ENCODE measurements at regions not wholly inside any gene's neighbourhood (a gene's known extent, or its start where the extent isn't known, plus 50 kb on each side); places are given as distances from the start of the nearest gene placed in this dataset.

- Histone ChIP-seq H3K14ac (ENCODE audit: low read length) (no peak overlapping the region), H4K8ac (ENCODE audit: low read depth, low read length) (no peak overlapping the region)
- WGBS, 2 donors (ENCODE audit: extremely low coverage in 2 of 2, insufficient read length in 2 of 2, insufficient replicate concordance in 1 of 2): no CpG with 5 or more reads among the region's 5 CpGs
Observed at GRCh38 chr6:12543953-12544352, 172.6 kb upstream of the PHACTR1 start.

DNA sequence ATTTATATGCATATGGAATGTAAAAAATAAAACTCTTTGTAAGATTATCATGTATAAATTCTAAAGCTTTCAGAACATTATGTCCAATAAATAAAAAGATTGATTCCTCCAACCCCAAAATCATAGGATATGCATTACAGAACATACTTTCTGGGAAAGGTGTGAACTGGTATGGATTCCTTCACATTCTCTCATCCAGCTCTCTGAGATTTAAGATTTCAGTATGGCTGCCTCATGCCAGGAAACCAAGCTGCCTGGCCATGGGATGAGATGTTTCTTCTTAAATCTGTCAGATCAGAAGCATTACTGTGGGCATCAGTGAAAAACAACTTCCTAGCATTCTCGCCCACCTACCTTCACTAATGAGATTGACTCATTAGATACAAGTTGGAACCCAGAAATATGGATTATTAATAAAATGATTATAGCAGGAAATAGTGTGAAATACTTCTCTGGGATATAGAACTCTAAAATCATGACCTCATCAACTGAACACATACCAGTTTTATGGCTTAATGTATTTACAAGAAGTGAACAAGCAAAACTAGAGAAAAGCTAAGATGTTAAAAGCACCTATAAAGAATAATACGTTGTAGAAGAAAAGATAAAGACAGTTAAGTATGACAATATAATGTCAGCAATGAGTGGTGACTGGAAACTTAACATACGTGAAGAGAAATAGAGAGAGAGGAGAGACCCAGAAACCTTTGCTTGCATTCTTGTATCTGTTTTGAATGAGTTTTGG lies 171.6 kb upstream of the PHACTR1 start:
- H3K36me3 ChIP-seq (replicated peaks in 1 of 2; ENCODE audit: control insufficient read depth in 2 of 2, insufficient read depth in 2 of 2, low read length in 2 of 2): no peaks in the 10 kb centered on the region
- DNase-seq (ENCODE audit: low spot score): no peak
- H3K27me3 ChIP-seq (ENCODE audit: control insufficient read depth in 3 of 3, insufficient read depth in 3 of 3, low read depth in 1 of 3, low read length in 3 of 3): no peaks in the 10 kb centered on the region
- H3K9me3 ChIP-seq (replicated peaks in 1 of 2; ENCODE audit: control insufficient read depth in 2 of 2, insufficient read depth in 1 of 2, low read depth in 1 of 2, low read length in 2 of 2): peaks cover 0 to 3% of the 10 kb centered on the region in 2 donors
- no peak overlapping the region for H2AFZ ChIP-seq (ENCODE audit: low read length)
- no peak overlapping the region for H2BK5ac ChIP-seq (ENCODE audit: low read length)
- no peak overlapping the region for H2BK15ac ChIP-seq (ENCODE audit: low read length)
- H4K91ac ChIP-seq (ENCODE audit: low read depth, low read length, poor library complexity): no peak overlapping the region
- no peaks in the 10 kb centered on the region for H3K4me1 ChIP-seq (ENCODE audit: control insufficient read depth in 2 of 2, insufficient read depth in 1 of 2, low read depth in 1 of 2, low read length in 2 of 2)
- no peak overlapping the region for H3K23ac ChIP-seq (ENCODE audit: low read depth, low read length, poor library complexity)
- H3K4me2 ChIP-seq (ENCODE audit: insufficient read depth, low read length, poor library complexity, severe bottlenecking): no peak overlapping the region
- no peak overlapping the region for H3K14ac ChIP-seq (ENCODE audit: low read length)
- no peak overlapping the region for H2AK5ac ChIP-seq (ENCODE audit: low read depth, low read length)
- no peak overlapping the region for H4K8ac ChIP-seq (ENCODE audit: low read depth, low read length)
- no peak overlapping the region for H3K27ac ChIP-seq (replicated peaks; ENCODE audit: low read length)
- no CpG with 5 or more reads among the region's 3 CpGs for WGBS, 2 donors (ENCODE audit: extremely low coverage in 2 of 2, insufficient read length in 2 of 2, insufficient replicate concordance in 1 of 2)
- H2BK120ac ChIP-seq (ENCODE audit: low read depth, low read length): no peak overlapping the region
- H3K4me3 ChIP-seq (ENCODE audit: low read length in 2 of 2): no peak overlapping the region
- no peak overlapping the region for H3K4ac ChIP-seq (ENCODE audit: low read length)
- no peak overlapping the region for H2BK12ac ChIP-seq (ENCODE audit: low read length)
- no peaks in the 10 kb centered on the region for H3K79me1 ChIP-seq (ENCODE audit: low read depth, low read length)
- no peak overlapping the region for H3K9ac ChIP-seq (ENCODE audit: low read depth, low read length, poor library complexity)
- no peak overlapping the region for H3K18ac ChIP-seq (ENCODE audit: low read length)

More at GRCh38 chr6:12543953-12544352, 172.6 kb upstream of the PHACTR1 start:
- no peak overlapping the region for H2AFZ ChIP-seq (ENCODE audit: low read length)
- no peaks in the 10 kb centered on the region for H3K27me3 ChIP-seq (ENCODE audit: control insufficient read depth in 3 of 3, insufficient read depth in 3 of 3, low read depth in 1 of 3, low read length in 3 of 3)
- no peaks in the 10 kb centered on the region for H3K36me3 ChIP-seq (replicated peaks in 1 of 2; ENCODE audit: control insufficient read depth in 2 of 2, insufficient read depth in 2 of 2, low read length in 2 of 2)
- H3K79me1 ChIP-seq (ENCODE audit: low read depth, low read length): no peaks in the 10 kb centered on the region
- no peak overlapping the region for H3K18ac ChIP-seq (ENCODE audit: low read length)
- no peaks in the 10 kb centered on the region for H3K4me1 ChIP-seq (ENCODE audit: control insufficient read depth in 2 of 2, insufficient read depth in 1 of 2, low read depth in 1 of 2, low read length in 2 of 2)
- DNase-seq (ENCODE audit: low spot score): no peak
- H3K23ac ChIP-seq (ENCODE audit: low read depth, low read length, poor library complexity): no peak overlapping the region
- no peak overlapping the region for H3K4ac ChIP-seq (ENCODE audit: low read length)
- no peak overlapping the region for H3K4me2 ChIP-seq (ENCODE audit: insufficient read depth, low read length, poor library complexity, severe bottlenecking)
- no peak overlapping the region for H2AK5ac ChIP-seq (ENCODE audit: low read depth, low read length)
- no peak overlapping the region for H3K4me3 ChIP-seq (ENCODE audit: low read length in 2 of 2)
- no peak overlapping the region for H4K91ac ChIP-seq (ENCODE audit: low read depth, low read length, poor library complexity)
- H3K9ac ChIP-seq (ENCODE audit: low read depth, low read length, poor library complexity): no peak overlapping the region
- H2BK5ac ChIP-seq (ENCODE audit: low read length): no peak overlapping the region
- no peak overlapping the region for H2BK120ac ChIP-seq (ENCODE audit: low read depth, low read length)
- no peak overlapping the region for H2BK12ac ChIP-seq (ENCODE audit: low read length)
- H3K9me3 ChIP-seq (replicated peaks in 1 of 2; ENCODE audit: control insufficient read depth in 2 of 2, insufficient read depth in 1 of 2, low read depth in 1 of 2, low read length in 2 of 2): peaks cover 0 to 3% of the 10 kb centered on the region in 2 donors
- H2BK15ac ChIP-seq (ENCODE audit: low read length): no peak overlapping the region
- no peak overlapping the region for H3K27ac ChIP-seq (replicated peaks; ENCODE audit: low read length)

- H3K4me3 ChIP-seq (ENCODE audit: low read length in 2 of 2): no peak overlapping the region
- no peak overlapping the region for H3K18ac ChIP-seq (ENCODE audit: low read length)
- WGBS, 2 donors (ENCODE audit: extremely low coverage in 2 of 2, insufficient read length in 2 of 2, insufficient replicate concordance in 1 of 2): no CpG with 5 or more reads among the region's 2 CpGs
- H3K27me3 ChIP-seq (ENCODE audit: control insufficient read depth in 3 of 3, insufficient read depth in 3 of 3, low read depth in 1 of 3, low read length in 3 of 3): no peaks in the 10 kb centered on the region
- no peak overlapping the region for H3K4me2 ChIP-seq (ENCODE audit: insufficient read depth, low read length, poor library complexity, severe bottlenecking)
- H3K79me1 ChIP-seq (ENCODE audit: low read depth, low read length): no peaks in the 10 kb centered on the region
- no peaks in the 10 kb centered on the region for H3K4me1 ChIP-seq (ENCODE audit: control insufficient read depth in 2 of 2, insufficient read depth in 1 of 2, low read depth in 1 of 2, low read length in 2 of 2)
- no peaks in the 10 kb centered on the region for H3K36me3 ChIP-seq (replicated peaks in 1 of 2; ENCODE audit: control insufficient read depth in 2 of 2, insufficient read depth in 2 of 2, low read length in 2 of 2)
- no peak overlapping the region for H4K8ac ChIP-seq (ENCODE audit: low read depth, low read length)
- H2AK5ac ChIP-seq (ENCODE audit: low read depth, low read length): no peak overlapping the region
- H3K14ac ChIP-seq (ENCODE audit: low read length): no peak overlapping the region
- H2BK120ac ChIP-seq (ENCODE audit: low read depth, low read length): no peak overlapping the region
- H2BK12ac ChIP-seq (ENCODE audit: low read length): no peak overlapping the region
- H2BK5ac ChIP-seq (ENCODE audit: low read length): no peak overlapping the region
- no peak for DNase-seq (ENCODE audit: low spot score)
- no peak overlapping the region for H2BK15ac ChIP-seq (ENCODE audit: low read length)
- no peak overlapping the region for H3K27ac ChIP-seq (replicated peaks; ENCODE audit: low read length)
- H3K4ac ChIP-seq (ENCODE audit: low read length): no peak overlapping the region
- H3K9ac ChIP-seq (ENCODE audit: low read depth, low read length, poor library complexity): no peak overlapping the region
- no peak overlapping the region for H3K23ac ChIP-seq (ENCODE audit: low read depth, low read length, poor library complexity)
- H2AFZ ChIP-seq (ENCODE audit: low read length): no peak overlapping the region
- no peak overlapping the region for H4K91ac ChIP-seq (ENCODE audit: low read depth, low read length, poor library complexity)
- peaks cover 0 to 3% of the 10 kb centered on the region in 2 donors for H3K9me3 ChIP-seq (replicated peaks in 1 of 2; ENCODE audit: control insufficient read depth in 2 of 2, insufficient read depth in 1 of 2, low read depth in 1 of 2, low read length in 2 of 2)
Observed at GRCh38 chr6:12545619-12546409, 170.8 kb upstream of the PHACTR1 start.

DNA sequence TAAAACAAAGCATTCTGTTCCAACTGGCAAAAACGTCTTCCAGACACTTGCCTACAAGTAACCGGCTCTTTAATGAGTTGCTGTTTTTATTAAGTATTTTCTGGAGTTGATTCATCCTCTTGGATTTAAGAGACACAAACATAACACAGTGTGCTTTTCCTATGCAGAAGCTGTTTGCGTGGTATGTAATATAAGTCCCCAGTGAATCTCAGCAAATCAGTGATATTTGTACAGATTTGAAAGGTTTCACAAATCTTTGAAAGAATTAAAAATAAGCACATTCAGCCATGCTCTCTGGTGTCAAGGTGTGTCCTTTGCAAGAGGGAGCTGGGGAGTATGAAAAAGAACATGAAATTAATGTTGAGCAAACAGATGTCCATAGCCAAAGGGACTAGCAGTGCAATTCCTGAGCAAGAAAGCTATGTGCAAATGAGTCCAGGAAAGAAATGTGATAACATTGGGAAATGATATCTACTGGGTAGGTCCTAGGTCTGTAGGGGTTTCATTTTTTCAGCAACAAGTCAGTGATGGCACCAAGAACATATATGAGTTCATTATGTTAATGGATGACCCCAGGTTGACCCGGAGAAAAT lies 170.1 kb upstream of the PHACTR1 start:
- Histone ChIP-seq H3K18ac (ENCODE audit: low read length) (no peak overlapping the region), H3K9me3 (replicated peaks in 1 of 2; ENCODE audit: control insufficient read depth in 2 of 2, insufficient read depth in 1 of 2, low read depth in 1 of 2, low read length in 2 of 2) (peaks cover 0 to 3% of the 10 kb centered on the region in 2 donors), H4K91ac (ENCODE audit: low read depth, low read length, poor library complexity) (no peak overlapping the region), H3K79me1 (ENCODE audit: low read depth, low read length) (no peaks in the 10 kb centered on the region), H3K4me1 (ENCODE audit: control insufficient read depth in 2 of 2, insufficient read depth in 1 of 2, low read depth in 1 of 2, low read length in 2 of 2) (no peaks in the 10 kb centered on the region), H4K8ac (ENCODE audit: low read depth, low read length) (no peak overlapping the region), H3K14ac (ENCODE audit: low read length) (no peak overlapping the region), H2AK5ac (ENCODE audit: low read depth, low read length) (no peak overlapping the region), H3K27me3 (ENCODE audit: control insufficient read depth in 3 of 3, insufficient read depth in 3 of 3, low read depth in 1 of 3, low read length in 3 of 3) (no peaks in the 10 kb centered on the region), H3K4me2 (ENCODE audit: insufficient read depth, low read length, poor library complexity, severe bottlenecking) (no peak overlapping the region), H3K4me3 (ENCODE audit: low read length in 2 of 2) (no peak overlapping the region), H2AFZ (ENCODE audit: low read length) (no peak overlapping the region), H2BK15ac (ENCODE audit: low read length) (no peak overlapping the region), H3K36me3 (replicated peaks in 1 of 2; ENCODE audit: control insufficient read depth in 2 of 2, insufficient read depth in 2 of 2, low read length in 2 of 2) (no peaks in the 10 kb centered on the region), H2BK12ac (ENCODE audit: low read length) (no peak overlapping the region), H3K23ac (ENCODE audit: low read depth, low read length, poor library complexity) (no peak overlapping the region), H3K27ac (replicated peaks; ENCODE audit: low read length) (no peak overlapping the region), H2BK5ac (ENCODE audit: low read length) (no peak overlapping the region), H3K4ac (ENCODE audit: low read length) (no peak overlapping the region), H2BK120ac (ENCODE audit: low read depth, low read length) (no peak overlapping the region), H3K9ac (ENCODE audit: low read depth, low read length, poor library complexity) (no peak overlapping the region)
- DNase-seq (ENCODE audit: low spot score): no peak
- no CpG with 5 or more reads among the region's 4 CpGs for WGBS, 2 donors (ENCODE audit: extremely low coverage in 2 of 2, insufficient read length in 2 of 2, insufficient replicate concordance in 1 of 2)
